Trophoblast cell (in vitro differentiated cells and primary cell): ENCODE measurements at regions not wholly inside any gene's neighbourhood (a gene's known extent, or its start where the extent isn't known, plus 50 kb on each side); places are given as distances from the start of the nearest gene placed in this dataset.

Experiments used
- DNase-seq, 2 donors: peaks; one replicate each; pipeline ENCODE4 v3.0.0-alpha.2; 2016
- H2AFZ ChIP-seq: 2 replicates; pipeline ENCODE4 v1.6.1; 2013; ENCODE audit warnings: low read length, moderate library complexity, mild to moderate bottlenecking; ENCODE audit not compliant: insufficient read depth, poor library complexity
- H2AK5ac ChIP-seq: 2 replicates; pipeline ENCODE4 v1.6.1; 2013; ENCODE audit warnings: mild to moderate bottlenecking, low read length
- H2BK120ac ChIP-seq: 2 replicates; pipeline ENCODE4 v1.6.1; 2013; ENCODE audit warnings: low read length, mild to moderate bottlenecking, moderate library complexity; ENCODE audit not compliant: insufficient read depth, poor library complexity
- H2BK12ac ChIP-seq: 2 replicates; pipeline ENCODE4 v1.6.1; 2013; ENCODE audit warnings: mild to moderate bottlenecking, low read length, moderate library complexity
- H2BK5ac ChIP-seq: 2 replicates; pipeline ENCODE4 v1.6.1; 2013; ENCODE audit warnings: low read length, low read depth, moderate library complexity, mild to moderate bottlenecking; ENCODE audit not compliant: poor library complexity
- H3K14ac ChIP-seq: 2 replicates; pipeline ENCODE4 v1.6.1; 2013; ENCODE audit warnings: mild to moderate bottlenecking, low read length
- H3K18ac ChIP-seq: 2 replicates; pipeline ENCODE4 v1.6.1; 2013; ENCODE audit warnings: mild to moderate bottlenecking, low read length
- H3K23ac ChIP-seq: 2 replicates; pipeline ENCODE4 v1.6.1; 2013; ENCODE audit warnings: low read length
- H3K27ac ChIP-seq: 2 replicates; pipeline ENCODE4 v1.5.1; 2013; ENCODE audit warnings: low read depth, mild to moderate bottlenecking, inconsistent platforms, low read length, moderate library complexity
- H3K27me3 ChIP-seq: 2 replicates; pipeline ENCODE4 v1.6.1; 2013; ENCODE audit warnings: inconsistent platforms, mild to moderate bottlenecking, low read length, moderate library complexity; ENCODE audit not compliant: insufficient read depth
- H3K36me3 ChIP-seq, 2 experiments: 1 replicate in 1 of 2; 2 replicates in 1 of 2; pipeline ENCODE4 v1.6.1; 2013; ENCODE audit warnings: low read length in 2 of 2, mild to moderate bottlenecking in 2 of 2, moderate library complexity in 1 of 2; ENCODE audit not compliant: insufficient read depth in 2 of 2, control insufficient read depth in 1 of 2
- H3K4ac ChIP-seq: 2 replicates; pipeline ENCODE4 v1.6.1; 2013; ENCODE audit warnings: low read depth, mild to moderate bottlenecking, low read length, moderate library complexity
- H3K4me1 ChIP-seq, 2 experiments: 1 replicate in 1 of 2; 2 replicates in 1 of 2; pipeline ENCODE4 v1.6.1; 2013; ENCODE audit warnings: low read length in 2 of 2, mild to moderate bottlenecking in 2 of 2, moderate library complexity in 1 of 2; ENCODE audit not compliant: insufficient read depth in 2 of 2, control insufficient read depth in 1 of 2
- H3K4me2 ChIP-seq: 2 replicates; pipeline ENCODE4 v1.6.1; 2013; ENCODE audit warnings: inconsistent platforms, mild to moderate bottlenecking, low read length, moderate library complexity
- H3K4me3 ChIP-seq: 2 replicates; pipeline ENCODE4 v1.5.1; 2013; ENCODE audit warnings: mild to moderate bottlenecking, low read depth, low read length, inconsistent platforms
- H3K79me1 ChIP-seq: one replicate; pipeline ENCODE4 v1.6.1; 2013; ENCODE audit warnings: low read length
- H3K79me2 ChIP-seq: 2 replicates; pipeline ENCODE4 v1.6.1; 2013; ENCODE audit warnings: low read length, mild to moderate bottlenecking; ENCODE audit not compliant: control insufficient read depth, insufficient read depth, poor library complexity
- H3K9ac ChIP-seq: 2 replicates; pipeline ENCODE4 v1.6.1; 2013; ENCODE audit warnings: mild to moderate bottlenecking, low read length
- H3K9me3 ChIP-seq: 2 replicates; pipeline ENCODE4 v1.6.1; 2013; ENCODE audit warnings: low read depth, mild to moderate bottlenecking, control low read depth, inconsistent platforms, low read length; ENCODE audit not compliant: insufficient read depth
- H4K12ac ChIP-seq: 2 replicates; pipeline ENCODE4 v1.6.1; 2013; ENCODE audit warnings: low read depth, mild to moderate bottlenecking, low read length, moderate library complexity
- H4K8ac ChIP-seq: 2 replicates; pipeline ENCODE4 v1.6.1; 2013; ENCODE audit warnings: low read depth, mild to moderate bottlenecking, low read length, moderate library complexity
- H4K91ac ChIP-seq: one replicate; pipeline ENCODE4 v1.6.1; 2013; ENCODE audit warnings: low read depth, mild to moderate bottlenecking, low read length, moderate library complexity
- WGBS: extraction: QIAGEN DNeasy Blood & Tissue Kit; methylation state at CpG from one replicate; pipeline ENCODE4 v1.1.7; 2013; ENCODE audit warnings: missing lambda C conversion rate; ENCODE audit not compliant: insufficient read length, insufficient coverage; ENCODE audit errors: extremely low coverage; 5-methylcytosine and 5-hydroxymethylcytosine counted together

DNA sequence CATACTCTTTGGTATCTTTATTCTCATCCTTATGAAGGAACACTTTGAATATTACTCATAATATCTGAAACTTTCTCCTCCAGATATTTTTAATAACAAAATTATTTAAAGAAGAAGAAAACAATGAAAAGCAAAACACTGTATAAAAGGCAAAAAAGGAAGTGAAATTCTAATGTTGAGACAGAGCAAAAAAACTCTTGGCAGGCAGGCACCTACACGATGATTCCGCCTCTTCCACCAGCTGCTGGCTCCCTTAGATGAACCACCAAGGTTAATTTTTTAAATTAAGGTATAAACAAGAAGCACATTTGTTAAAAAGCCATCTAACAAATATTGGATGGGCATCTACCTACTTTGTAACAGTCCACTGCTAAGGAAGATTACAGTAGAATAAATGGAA is 434.7 kb downstream of the EPHA4 start:
- Histone ChIP-seq H3K79me2 (no peaks in the 10 kb centered on the region), H3K14ac (no peak overlapping the region)
- DNase-seq, result no peak

GRCh38 chr2:221142341-221142740 is 429.8 kb downstream of the EPHA4 start:
- Histone ChIP-seq H3K4me2 (no peak overlapping the region), H3K27ac (no peak overlapping the region), H3K9ac (no peak overlapping the region), H3K4me1 (no peaks in the 10 kb centered on the region), H2AFZ (no peak overlapping the region), H3K27me3 (no peaks in the 10 kb centered on the region), H2BK120ac (no peak overlapping the region), H4K8ac (no peak overlapping the region), H3K36me3 (no peaks in the 10 kb centered on the region), H3K14ac (no peak overlapping the region), H3K18ac (no peak overlapping the region), H3K4ac (no peak overlapping the region), H3K79me1 (no peaks in the 10 kb centered on the region), H3K23ac (no peak overlapping the region), H3K9me3 (no peaks in the 10 kb centered on the region), H4K12ac (no peak overlapping the region), H2AK5ac (no peak overlapping the region), H3K79me2 (no peaks in the 10 kb centered on the region), H2BK12ac (no peak overlapping the region), H4K91ac (no peak overlapping the region), H2BK5ac (no peak overlapping the region), H3K4me3 (no peak overlapping the region)
- WGBS, result no CpG with 5 or more reads among the region's 7 CpGs
- no peak for DNase-seq

More for the DNA sequence above, 434.7 kb downstream of the EPHA4 start:
- Histone ChIP-seq H3K18ac (no peak overlapping the region), H3K9ac (no peak overlapping the region), H3K23ac (no peak overlapping the region), H3K4me1 (no peaks in the 10 kb centered on the region), H2BK5ac (no peak overlapping the region), H2AFZ (no peak overlapping the region), H4K8ac (no peak overlapping the region), H2BK12ac (no peak overlapping the region), H4K12ac (no peak overlapping the region), H4K91ac (no peak overlapping the region), H2BK120ac (no peak overlapping the region), H3K4me3 (no peak overlapping the region), H3K4ac (no peak overlapping the region), H3K27me3 (no peaks in the 10 kb centered on the region), H3K36me3 (no peaks in the 10 kb centered on the region), H2AK5ac (no peak overlapping the region), H3K79me1 (no peaks in the 10 kb centered on the region), H3K9me3 (no peaks in the 10 kb centered on the region), H3K27ac (no peak overlapping the region), H3K4me2 (no peak overlapping the region)
- WGBS, result no CpG with 5 or more reads among the region's 2 CpGs

GRCh38 chr2:221143231-221143630 is 428.9 kb downstream of the EPHA4 start:
- no peak overlapping the region for H3K27ac ChIP-seq
- no peak overlapping the region for H2BK120ac ChIP-seq
- H3K14ac ChIP-seq, result no peak overlapping the region
- H3K4me2 ChIP-seq, result no peak overlapping the region
- H3K23ac ChIP-seq, result no peak overlapping the region
- no peaks in the 10 kb centered on the region for H3K27me3 ChIP-seq
- H3K79me1 ChIP-seq, result no peaks in the 10 kb centered on the region
- no peak for DNase-seq
- no peaks in the 10 kb centered on the region for H3K4me1 ChIP-seq
- H3K18ac ChIP-seq, result no peak overlapping the region
- H3K4ac ChIP-seq, result no peak overlapping the region
- no peak overlapping the region for H3K4me3 ChIP-seq
- no peaks in the 10 kb centered on the region for H3K36me3 ChIP-seq
- H3K79me2 ChIP-seq, result no peaks in the 10 kb centered on the region
- no peaks in the 10 kb centered on the region for H3K9me3 ChIP-seq
- H2BK12ac ChIP-seq, result no peak overlapping the region
- H2AK5ac ChIP-seq, result no peak overlapping the region
- no peak overlapping the region for H2BK5ac ChIP-seq
- H4K91ac ChIP-seq, result no peak overlapping the region
- no peak overlapping the region for H4K8ac ChIP-seq
- H3K9ac ChIP-seq, result no peak overlapping the region
- no peak overlapping the region for H4K12ac ChIP-seq
- WGBS, result no CpG with 5 or more reads among the region's 2 CpGs
- H2AFZ ChIP-seq, result no peak overlapping the region

GRCh38 chr2:221144909-221145308 is 427.2 kb downstream of the EPHA4 start:
- H3K79me1 ChIP-seq, result no peaks in the 10 kb centered on the region
- H4K12ac ChIP-seq, result no peak overlapping the region
- no peaks in the 10 kb centered on the region for H3K36me3 ChIP-seq
- no peak overlapping the region for H2BK120ac ChIP-seq
- no peaks in the 10 kb centered on the region for H3K27me3 ChIP-seq
- H3K4me1 ChIP-seq, result no peaks in the 10 kb centered on the region
- H2AK5ac ChIP-seq, result no peak overlapping the region
- no peaks in the 10 kb centered on the region for H3K79me2 ChIP-seq
- H2AFZ ChIP-seq, result no peak overlapping the region
- H3K14ac ChIP-seq, result no peak overlapping the region
- no peak overlapping the region for H3K27ac ChIP-seq
- H3K4me2 ChIP-seq, result no peak overlapping the region
- H4K8ac ChIP-seq, result no peak overlapping the region
- H2BK12ac ChIP-seq, result no peak overlapping the region
- no peak overlapping the region for H3K4ac ChIP-seq
- H4K91ac ChIP-seq, result no peak overlapping the region
- no peak overlapping the region for H3K4me3 ChIP-seq
- no peak for DNase-seq
- no peak overlapping the region for H3K23ac ChIP-seq
- no peaks in the 10 kb centered on the region for H3K9me3 ChIP-seq
- no peak overlapping the region for H3K18ac ChIP-seq
- no peak overlapping the region for H3K9ac ChIP-seq
- H2BK5ac ChIP-seq, result no peak overlapping the region
- no CpG with 5 or more reads among the region's 1 CpG for WGBS
